HG02885 (cell line): ENCODE measurements at regions not wholly inside any gene's neighbourhood (a gene's known extent, or its start where the extent isn't known, plus 50 kb on each side); places are given as distances from the start of the nearest gene placed in this dataset.
"Not testable (repeated sequence)": the region's sequence is repeated elsewhere in the genome, so short reads cannot be mapped to it uniquely, and the experiment has no call there.

Experiments
- ATAC-seq: cut with Tn5 transposase; IDR thresholded peaks from one replicate; pipeline ENCODE4 v1.9.1; 2021; ENCODE audit warnings: mild to moderate bottlenecking; ENCODE audit not compliant: unreplicated experiment, poor library complexity

DNA sequence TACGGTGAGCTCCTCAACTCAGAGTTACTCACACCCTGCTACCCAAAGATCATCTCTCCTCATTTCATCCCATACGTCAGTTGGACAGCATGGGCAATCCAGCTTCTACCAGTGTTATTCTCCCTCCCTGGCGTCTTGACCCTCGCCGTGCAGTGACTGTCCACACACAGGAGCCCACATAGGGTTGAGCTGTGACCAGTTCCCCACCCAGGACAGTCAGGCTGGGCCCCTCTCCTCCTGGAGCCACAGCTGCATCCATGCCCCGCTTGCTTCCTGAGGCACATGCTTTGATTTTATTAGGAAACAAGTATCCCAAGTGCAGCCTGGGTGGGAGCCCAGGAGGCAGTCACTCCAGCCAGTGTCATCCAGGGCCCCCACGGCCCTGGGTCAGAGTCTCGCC lies 140.3 kb upstream of the SFSWAP start:
- ATAC-seq = no peak

GRCh38 chr12:131571827-131572226 lies 139.1 kb upstream of the SFSWAP start:
- ATAC-seq = no peak

GRCh38 chr12:131572626-131573025 lies 138.3 kb upstream of the SFSWAP start:
- ATAC-seq = no peak

DNA sequence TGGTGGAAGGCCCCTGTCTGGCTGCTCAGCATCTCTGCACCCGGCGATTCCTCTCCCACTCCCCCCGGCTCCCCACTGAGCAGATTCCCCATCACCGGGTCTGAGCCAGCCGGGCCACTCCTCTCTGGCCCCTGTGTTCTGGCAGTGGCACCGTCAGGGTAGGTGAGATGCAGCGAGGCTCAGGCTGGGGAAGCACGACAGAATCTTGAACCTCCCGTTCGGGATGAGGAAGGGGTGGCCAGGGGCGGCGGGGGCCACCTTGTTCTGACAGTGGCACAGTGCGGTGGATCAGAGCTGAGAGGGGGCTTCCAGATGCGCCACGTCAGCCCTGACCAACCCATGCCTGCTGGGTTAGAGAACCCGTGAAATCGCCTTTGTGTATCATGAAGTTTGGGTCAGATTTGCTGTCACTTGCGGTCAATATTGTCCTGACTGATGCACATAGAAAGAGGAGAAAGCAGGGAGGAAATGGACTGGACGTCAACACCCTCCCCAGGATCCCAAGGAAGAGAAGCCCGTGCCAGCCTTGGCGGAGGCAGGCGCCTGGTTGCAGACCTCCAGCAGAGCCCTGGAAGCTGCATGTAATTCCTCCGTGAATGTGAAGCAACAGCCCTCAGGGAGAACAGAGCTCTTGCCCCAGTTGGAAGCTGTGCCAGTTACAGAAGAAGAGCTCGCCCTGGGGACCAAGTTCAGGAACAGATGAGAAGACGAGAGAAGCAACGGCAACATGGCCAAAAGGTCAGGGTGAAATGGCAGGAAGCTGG lies 137.1 kb upstream of the SFSWAP start:
- ATAC-seq = no peak

- no peak for ATAC-seq
Measured at GRCh38 chr12:131574395-131574771, 136.5 kb upstream of the SFSWAP start.

GRCh38 chr12:131575371-131575770 lies 135.5 kb upstream of the SFSWAP start:
- no peak for ATAC-seq

DNA sequence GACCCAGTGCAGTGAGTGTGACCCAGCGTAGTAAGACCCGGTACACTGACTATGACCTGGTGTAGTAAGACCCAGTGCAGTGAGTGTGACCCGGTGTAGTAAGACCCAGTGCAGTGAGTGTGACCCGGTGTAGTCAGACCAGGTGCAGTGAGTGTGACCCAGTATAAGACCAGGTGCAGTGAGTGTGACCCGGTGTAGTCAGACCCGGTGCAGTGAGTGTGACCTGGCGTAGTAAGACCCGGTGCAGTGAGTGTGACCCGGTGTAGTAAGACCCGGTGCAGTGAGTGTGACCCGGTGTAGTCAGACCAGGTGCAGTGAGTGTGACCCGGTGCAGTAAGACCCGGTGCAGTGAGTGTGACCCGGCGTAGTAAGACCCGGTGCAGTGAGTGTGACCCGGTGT lies 134.2 kb upstream of the SFSWAP start:
- not testable (repeated sequence) for ATAC-seq

DNA sequence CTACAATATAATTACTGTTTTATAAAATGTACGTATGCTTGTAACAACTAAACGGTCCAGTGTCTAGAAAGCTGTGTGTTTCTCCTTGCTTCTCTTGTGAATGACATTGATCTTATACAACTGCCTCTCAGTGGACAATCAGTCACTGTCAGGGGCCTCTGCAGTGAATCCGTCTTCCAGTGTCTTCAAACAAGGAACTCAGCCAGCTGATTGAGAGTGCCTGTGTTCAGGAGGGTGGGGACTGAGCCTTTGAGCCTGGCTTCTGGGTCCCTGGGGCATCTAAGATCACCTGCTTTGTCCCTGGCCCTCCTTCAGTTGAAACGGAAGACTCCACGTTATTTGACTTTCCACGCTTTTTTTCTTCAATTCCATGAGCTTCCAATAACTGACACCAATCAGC lies 133.1 kb upstream of the SFSWAP start:
- no peak for ATAC-seq

DNA sequence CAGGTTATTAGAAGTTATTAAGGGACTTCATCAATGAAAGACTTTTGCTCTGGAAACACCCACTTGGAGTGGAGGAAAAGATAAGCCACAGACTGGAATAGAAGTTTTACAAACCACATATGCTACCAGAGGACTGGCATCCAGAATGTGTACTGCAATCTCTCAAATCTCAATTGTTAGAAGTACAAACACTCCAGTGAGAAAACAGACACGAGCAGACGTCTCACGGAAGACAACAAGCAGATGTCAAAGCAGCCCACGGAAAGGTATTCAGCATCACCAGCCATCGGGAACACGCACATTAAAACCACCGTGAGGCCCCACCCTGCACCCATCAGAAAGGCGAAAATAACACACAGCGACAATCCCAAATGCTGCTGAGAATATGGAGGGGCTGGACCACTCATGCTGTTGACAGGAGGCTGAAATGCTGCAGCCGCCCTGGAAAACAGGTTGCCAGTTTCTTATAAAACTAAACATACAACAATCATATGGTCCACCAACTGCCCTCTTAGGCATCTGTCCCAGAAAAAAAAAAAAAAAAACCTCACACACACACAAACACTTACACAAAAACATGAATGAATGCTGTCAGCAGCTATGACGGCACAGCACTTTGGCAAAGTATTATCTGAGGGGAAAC lies 131.9 kb upstream of the SFSWAP start:
- ATAC-seq = no peak

GRCh38 chr12:131583090-131583712 lies 127.7 kb upstream of the SFSWAP start:
- ATAC-seq = no peak

GRCh38 chr12:131586269-131586668 lies 124.6 kb upstream of the SFSWAP start:
- ATAC-seq = no peak

- no peak for ATAC-seq
Measured at GRCh38 chr12:131586761-131587160, 124.1 kb upstream of the SFSWAP start.

DNA sequence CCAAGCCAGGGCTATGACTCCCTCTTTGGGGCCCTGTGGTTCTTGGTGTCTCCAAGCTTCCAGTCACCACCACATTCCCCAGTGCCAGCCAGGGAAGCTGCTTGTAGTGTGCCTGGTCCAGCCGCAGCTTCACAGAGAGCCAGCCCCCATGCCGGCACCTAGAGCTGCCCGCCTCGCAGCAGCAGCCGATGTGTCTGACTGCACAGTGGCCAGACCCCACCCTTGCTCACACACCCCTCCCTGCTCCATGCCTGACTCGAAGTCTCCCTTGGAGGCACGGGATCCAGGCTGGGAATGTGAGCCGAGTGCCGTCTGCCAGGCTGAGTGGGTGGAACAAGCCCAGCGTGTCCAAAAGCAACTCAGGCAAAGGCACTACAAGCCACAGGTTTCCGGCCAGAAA lies 123.3 kb upstream of the SFSWAP start:
- no peak for ATAC-seq

DNA sequence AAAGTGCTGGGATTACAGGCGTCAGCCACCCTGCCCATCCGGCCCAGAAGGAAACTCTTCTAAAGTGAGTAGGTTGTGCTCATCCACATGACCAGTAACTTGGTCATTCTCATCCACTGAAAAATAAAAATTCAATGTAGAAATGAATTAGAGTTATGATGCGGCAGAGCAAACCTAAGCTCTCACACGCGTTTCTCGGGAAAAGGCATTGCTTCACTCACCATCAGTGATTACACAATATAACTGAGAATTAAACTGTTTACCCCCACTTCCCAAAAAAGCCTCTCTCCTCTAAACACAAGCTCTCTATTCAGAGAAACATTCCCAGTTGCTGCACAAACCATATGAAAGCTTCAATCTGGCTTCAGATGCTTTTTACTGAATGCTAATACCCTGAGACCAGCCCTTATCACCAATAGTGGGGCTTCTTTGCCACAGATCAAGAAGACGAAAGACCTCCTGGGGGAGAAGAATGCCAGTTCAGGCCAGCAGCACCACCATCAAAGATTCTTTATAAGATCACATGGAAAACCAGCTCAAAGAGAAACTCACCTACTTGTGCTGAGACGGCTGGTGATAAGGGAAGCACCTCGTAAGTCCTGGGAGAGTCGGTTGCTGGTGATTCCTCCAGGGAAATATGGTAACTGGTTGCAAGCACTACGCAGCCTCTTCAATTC lies 121.5 kb upstream of the SFSWAP start:
- no peak for ATAC-seq

- ATAC-seq = no peak
Measured at GRCh38 chr12:131589966-131590365, 120.9 kb upstream of the SFSWAP start.

DNA sequence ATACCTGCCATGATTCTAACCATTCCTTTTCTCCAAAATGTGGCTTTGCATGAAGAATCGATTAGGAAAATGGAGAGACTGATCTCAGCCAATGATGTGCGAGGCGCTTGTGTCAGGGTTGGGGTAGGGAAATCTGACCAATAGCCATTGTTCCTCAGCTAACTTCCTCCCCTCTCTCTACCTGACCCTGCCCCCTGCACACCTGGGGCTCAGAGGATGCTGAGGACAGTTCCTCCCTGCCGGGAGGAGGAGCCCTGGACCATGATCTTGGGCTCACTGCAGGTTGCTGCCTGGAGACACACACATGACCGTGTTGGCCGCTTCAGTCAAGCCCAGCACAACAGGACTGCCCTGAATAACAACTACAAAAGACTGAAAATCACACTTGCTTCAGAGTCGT lies 119.8 kb upstream of the SFSWAP start:
- ATAC-seq = no peak

DNA sequence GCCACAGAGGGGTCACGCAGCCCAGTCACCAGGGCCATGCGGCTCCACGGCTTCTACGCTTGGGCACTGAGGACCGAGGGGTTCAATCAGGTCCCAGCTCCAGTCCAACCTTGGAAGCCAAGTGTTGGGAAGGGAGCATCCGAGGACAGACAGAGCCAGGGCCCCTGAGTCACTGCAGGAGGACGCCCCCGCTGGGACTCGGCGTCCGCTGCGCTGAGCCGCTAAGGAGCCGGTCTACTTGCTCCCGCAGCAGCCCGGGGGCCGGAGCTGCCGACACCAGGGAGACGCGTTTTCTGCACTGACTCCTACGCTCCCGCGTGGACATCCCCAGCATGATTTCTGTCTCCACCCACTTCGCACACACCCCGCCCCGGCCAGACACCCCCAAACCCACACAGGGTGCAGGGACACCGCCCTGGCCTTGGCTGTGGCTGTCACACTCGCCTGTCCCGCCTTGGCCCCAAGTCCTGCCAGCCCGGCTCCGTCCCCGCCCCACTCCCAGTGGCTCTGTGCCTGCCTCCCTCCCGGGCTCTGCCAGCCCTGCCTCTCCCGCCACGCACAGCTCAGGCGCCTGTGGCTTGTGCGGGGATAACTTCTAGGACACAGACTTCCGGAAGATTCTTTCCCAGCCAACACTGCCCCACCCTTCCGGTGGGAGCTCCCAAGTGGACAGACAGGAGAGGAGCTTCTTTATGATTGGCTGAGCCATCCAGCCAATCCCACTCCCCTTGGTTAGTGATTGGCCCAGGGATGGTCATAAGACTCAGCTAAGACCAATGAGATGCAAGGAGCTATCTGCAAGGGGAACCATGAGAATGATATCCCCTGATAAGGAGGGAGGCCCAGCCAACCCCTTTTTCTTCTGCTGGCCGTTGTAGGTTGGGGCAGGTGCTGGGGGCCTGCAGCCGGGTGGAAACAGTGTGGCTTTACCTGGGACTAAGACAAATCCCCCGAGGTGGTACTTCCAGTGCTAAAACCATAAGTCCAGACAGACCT lies 118.9 kb upstream of the SFSWAP start:
- ATAC-seq = no peak

- peak; percentile 98 for ATAC-seq
Measured at GRCh38 chr12:131592972-131593371, 117.9 kb upstream of the SFSWAP start.

DNA sequence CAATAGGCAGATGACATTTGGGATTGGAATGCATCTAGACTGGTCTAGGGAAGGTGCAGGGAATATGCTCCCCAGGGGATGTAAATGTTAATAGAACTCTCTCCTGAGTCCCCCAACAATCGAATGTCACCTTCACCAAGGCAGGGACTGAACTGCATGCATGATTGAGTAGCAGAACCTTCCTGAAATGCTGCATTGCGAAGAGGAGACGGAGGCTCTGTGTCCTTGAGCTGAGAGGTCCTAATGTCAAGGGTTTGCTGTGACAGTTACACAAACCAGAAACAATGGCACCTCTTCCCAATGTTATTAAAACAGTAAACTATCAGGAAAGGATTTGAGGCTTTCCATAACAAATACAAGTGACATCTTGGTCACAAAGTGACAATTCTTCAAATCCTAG lies 117.5 kb upstream of the SFSWAP start:
- no peak for ATAC-seq

DNA sequence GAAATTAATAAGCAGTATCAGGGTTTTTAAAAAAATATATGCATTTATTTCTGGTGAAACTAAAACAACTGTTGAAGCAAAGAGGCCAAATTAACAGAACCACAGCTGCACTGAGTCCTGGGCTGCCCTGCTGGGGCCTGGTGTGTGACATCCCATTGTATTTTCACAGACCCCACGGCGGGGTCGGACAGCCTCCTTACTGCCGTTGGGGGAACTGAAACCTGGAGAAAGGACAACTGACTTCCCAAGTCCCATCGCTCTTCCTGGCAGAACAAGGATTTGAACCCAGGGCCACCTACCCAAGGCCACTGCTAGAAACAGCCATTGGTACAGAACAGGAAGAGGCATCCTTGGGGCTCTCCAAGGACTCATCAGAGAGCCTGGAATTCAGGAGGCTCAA lies 114.8 kb upstream of the SFSWAP start:
- no peak for ATAC-seq
